ENCODE measurements at regions not wholly inside any gene's neighbourhood (a gene's known extent, or its start where the extent isn't known, plus 50 kb on each side); places are given as distances from the start of the nearest gene placed in this dataset.
"Not testable (repeated sequence)": the region's sequence is repeated elsewhere in the genome, so short reads cannot be mapped to it uniquely, and the experiment has no call there.

DNA sequence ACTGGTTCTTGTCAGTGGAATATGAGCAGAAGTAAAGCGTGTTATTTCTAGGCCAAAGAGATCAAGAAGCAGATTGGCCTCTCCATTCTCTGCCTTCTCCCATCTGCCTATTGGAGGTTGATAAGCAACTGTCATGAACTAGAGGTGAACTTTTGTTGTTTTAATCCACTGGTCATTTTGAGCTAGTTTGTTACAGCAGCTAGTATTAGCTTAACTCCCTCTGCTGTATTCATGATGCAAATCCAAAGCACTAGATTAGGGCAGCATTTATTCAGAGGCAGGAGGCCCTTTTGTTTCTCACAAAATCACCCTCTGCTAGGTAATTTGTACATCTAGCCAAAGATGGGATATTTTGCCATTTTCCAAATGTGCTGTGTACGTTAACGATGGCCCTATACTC is 97.3 kb upstream of the DPT start:
- no peak for DNase-seq (ENCODE audit: low spot score)

- DNase-seq (ENCODE audit: low spot score) = no peak
These were observed 98.6 kb upstream of the DPT start for GRCh38 chr1:168827557-168827956.

- no peak for DNase-seq (ENCODE audit: low spot score)
These were observed 100.9 kb upstream of the DPT start for GRCh38 chr1:168829876-168830275.

DNA sequence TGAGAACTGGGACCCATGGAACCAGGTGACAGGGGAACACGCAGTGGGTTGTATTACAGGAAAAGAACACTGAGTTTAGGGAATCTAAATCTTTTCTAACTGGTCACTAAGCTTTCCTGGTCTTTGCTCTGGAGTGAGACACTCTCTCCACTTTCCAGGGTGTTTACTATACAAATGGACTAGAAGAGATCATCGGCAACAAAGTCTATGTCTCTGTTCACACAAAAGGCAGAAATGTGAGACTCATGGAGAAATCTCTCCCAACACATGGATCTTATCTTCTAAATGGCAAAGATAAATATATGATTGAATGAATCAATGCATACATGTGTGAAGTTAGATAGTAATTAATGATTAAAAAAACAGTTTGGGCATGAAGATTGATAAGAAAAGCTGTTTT is 101.6 kb upstream of the DPT start:
- no peak for DNase-seq (ENCODE audit: low spot score)

GRCh38 chr1:168832661-168833060 is 103.7 kb upstream of the DPT start:
- DNase-seq (ENCODE audit: low spot score) = no peak

DNA sequence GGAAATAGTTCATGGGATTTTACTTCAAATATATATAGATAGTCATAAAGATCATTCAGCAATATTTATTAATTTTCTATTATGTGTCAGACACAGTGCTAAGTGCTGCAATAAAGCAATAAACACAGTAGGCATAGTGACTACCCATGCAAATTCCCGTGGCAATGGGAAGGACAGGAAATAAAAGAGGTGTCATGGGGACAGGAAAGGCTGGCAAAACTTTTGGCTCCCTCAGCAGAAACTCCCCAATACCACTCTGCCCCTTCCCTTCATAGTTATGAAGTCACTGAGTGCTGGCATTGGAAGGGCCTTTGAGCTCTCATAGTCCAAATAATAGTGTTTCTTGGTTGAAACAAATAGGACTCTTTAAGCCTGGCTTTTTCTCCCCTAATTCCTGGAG is 104.4 kb upstream of the DPT start:
- DNase-seq (ENCODE audit: low spot score) = no peak

DNA sequence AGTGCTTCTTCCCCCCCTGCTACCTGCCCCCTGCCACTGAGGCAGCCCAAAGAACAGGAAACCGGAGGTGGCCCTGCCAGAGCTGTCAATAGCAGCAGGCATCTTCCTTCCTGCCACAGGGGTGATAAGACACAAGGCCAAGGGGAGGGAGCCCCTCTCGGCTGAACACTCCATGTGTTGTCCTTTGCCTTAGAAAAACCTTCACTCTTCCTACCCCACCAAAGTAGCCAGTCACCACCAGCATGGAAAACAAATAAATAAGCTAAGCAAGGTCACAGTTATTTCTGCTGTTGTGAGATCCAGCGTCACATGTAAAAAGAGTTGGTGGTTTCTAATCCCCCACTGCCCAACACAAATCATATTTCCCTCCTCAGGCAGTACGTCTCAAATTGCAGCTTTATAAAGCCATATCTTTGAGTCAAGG is 104.8 kb upstream of the DPT start:
- DNase-seq (ENCODE audit: low spot score) = no peak

GRCh38 chr1:168834225-168834872 is 105.3 kb upstream of the DPT start:
- no peak for DNase-seq (ENCODE audit: low spot score)

DNA sequence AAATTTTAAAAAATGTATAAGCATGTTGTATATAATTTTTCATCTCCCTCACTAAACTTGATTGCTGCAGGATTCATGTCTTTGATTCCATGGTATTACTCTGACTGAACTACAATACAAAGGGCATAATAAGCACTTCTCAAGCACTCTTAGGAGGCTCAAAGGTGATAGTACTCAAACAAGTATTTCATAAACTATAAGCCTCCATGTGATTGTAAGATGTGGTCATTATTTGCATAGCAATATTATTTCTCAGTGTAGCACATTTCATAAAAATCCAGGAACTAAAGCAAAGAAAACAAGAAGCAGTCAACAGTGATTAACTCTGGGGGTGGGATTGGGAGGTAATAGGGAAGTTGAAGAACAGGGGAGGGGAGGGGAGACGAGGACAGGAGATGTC is 106.2 kb upstream of the DPT start:
- DNase-seq (ENCODE audit: low spot score) = no peak

- no peak for DNase-seq (ENCODE audit: low spot score)
These were observed 106.8 kb upstream of the DPT start for GRCh38 chr1:168835791-168836190.

- DNase-seq (ENCODE audit: low spot score) = no peak
These were observed 107.5 kb upstream of the DPT start for GRCh38 chr1:168836469-168836868.

GRCh38 chr1:168837230-168837629 is 108.2 kb upstream of the DPT start:
- DNase-seq (ENCODE audit: low spot score) = not testable (repeated sequence)

DNA sequence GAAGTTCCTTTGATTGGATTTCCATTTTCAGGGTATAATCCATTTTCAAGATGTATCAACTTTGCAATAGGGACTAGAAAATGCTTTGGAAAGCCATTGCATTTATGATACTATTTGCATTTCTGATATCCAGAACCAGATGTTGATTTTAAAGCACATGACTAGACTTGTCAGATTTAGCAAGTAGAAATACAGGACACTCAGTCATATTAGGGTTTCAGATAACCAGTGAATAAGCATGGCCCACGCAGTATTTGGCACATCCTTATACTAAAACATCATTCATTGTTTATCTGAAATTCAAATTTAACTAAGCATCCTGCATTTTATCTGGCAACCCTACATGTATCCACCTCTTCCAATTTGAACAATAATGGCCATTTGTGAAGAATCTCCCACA is 113.3 kb upstream of the DPT start:
- no peak for DNase-seq (ENCODE audit: low spot score)

GRCh38 chr1:168842916-168843315 is 113.9 kb upstream of the DPT start:
- no peak for DNase-seq (ENCODE audit: low spot score)

GRCh38 chr1:168843401-168843800 is 114.4 kb upstream of the DPT start:
- no peak for DNase-seq (ENCODE audit: low spot score)

GRCh38 chr1:168843950-168844349 is 114.9 kb upstream of the DPT start:
- no peak for DNase-seq (ENCODE audit: low spot score)

DNA sequence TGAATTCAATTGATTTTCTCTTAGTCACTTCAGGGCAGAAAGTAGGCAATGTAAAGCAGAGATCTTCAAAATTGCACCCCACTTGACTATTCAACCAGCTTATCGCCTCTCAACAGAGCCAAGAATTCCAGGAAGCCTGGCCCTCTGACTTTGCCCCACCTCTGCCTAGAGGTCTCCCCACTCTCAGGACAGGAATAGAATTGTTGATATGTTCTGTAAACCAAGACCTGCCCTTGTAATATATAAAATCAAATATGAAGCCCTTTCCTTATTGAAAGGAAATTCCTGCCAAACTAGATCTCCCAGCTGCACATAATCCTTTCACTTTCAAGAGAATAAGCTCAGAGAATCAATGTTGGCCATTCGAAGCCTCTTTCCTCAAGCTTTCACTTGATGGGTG is 116.1 kb upstream of the DPT start:
- DNase-seq (ENCODE audit: low spot score) = no peak

DNA sequence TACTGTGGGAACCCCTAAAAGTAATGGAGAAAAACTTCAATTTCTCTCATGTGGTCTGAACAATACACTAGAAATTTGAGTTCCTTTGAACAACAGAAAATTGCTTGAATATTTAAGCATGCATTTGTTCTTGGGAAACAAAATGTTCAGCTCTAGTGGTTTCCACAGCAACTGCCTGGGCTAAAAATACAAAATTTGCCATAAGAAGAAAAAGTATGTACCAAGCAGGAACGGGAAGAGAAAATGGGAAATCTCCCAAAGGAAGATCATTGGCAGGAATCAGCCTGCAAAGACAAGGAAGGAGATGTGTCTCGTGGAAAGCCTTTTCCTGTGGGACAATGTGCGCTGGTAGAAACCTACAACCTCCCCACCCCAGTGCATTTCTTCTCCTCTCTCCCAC is 119.0 kb upstream of the DPT start:
- no peak for DNase-seq (ENCODE audit: low spot score)

DNA sequence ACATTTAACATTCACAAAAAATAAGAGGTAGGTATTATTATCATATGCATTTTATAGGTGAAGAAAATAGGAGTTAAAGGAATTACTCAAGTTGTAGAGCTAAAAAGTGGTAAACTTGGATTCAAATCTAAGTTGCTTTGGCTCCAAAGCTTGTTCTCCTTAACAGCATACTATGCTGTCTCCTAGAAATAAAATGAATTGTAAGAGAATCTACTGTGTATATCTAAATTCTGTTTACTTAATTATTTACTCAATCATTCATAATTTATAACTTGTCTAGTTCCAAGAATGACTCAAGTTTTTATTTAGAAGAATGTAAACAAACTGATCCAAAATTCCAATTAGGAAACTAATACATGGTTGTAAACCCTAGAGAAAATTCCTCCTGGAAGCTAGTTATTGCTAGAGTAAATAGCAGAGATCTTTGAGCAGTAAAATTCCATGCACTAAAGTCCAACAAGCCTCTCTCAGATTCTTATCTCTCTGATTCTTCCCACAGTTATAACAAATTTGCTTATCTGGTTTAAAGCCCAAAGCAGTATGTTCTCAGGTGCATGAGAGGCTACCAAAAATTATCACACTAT is 132.5 kb upstream of the DPT start:
- no peak for DNase-seq (ENCODE audit: low spot score)

DNA sequence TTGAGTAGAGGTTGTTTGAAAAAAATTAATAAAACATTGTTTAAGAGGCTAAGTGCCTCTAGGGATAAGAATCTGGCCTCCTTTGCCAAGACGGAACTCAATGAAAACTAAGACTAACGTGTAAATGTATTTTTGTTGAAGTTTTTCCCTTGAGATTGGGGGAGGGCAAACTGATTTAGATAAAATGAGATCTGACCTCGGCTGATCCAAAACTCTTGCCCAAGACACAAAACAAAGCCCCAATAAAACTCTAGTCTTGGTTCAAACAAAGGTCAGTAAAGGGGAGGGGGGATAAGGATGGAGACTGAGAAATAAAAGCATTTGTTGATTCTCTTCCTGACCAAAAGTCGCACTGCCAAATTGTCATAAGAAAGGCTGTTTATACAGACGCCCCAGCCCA is 134.8 kb upstream of the DPT start:
- DNase-seq (ENCODE audit: low spot score) = no peak

- DNase-seq (ENCODE audit: low spot score) = no peak
These were observed 135.3 kb upstream of the DPT start for GRCh38 chr1:168864266-168864665.

DNA sequence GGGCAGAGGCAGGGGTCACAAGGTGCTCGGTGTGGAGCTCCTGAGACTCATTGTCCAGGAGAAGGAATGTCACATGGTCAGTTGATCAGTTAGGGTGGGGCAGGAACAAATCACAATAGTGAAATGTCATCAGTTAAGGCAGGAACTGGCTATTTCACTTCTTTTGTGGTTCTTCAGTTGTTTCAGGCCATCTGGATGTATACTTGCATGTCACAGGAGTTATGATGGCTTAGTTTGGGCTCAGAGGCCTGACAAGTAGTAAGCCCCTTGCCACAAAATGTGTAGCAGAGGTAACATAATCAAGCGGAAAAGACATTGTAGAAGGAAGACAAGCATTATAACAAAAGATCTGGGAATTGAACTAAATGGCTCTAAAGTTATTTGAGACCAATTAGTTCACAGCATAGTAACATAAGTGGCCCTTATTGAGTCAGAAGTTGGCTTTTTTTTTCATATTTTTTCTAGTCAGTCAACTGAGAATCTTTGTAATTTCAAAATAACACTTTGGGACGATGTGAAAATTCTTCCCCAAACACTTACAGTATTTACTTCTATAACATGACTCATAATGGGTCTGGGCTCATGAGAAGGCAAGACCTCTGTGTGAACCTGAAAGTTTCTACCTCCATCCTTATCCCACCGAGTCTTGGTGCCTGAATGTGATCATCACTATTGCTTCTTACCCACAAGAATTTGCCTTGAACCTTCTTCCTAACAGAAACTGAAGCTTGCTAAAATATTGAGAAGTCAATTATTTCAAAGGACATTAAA is 137.0 kb upstream of the DPT start:
- DNase-seq (ENCODE audit: low spot score) = no peak

- DNase-seq (ENCODE audit: low spot score) = no peak
These were observed 139.1 kb upstream of the DPT start for GRCh38 chr1:168867941-168868634.

Data from H4 (cell line).